Thyroid gland (tissue), 4 donors: ENCODE measurements at regions not wholly inside any gene's neighbourhood (a gene's known extent, or its start where the extent isn't known, plus 50 kb on each side); places are given as distances from the start of the nearest gene placed in this dataset.

Experiments
- DNase-seq, 2 donors: peaks; one replicate each; pipeline ENCODE4 v3.0.0-alpha.2; 2019
- H3K27ac ChIP-seq, 3 donors: fragments of 200-600 bp; sonication (generic); 1 replicate in 2 of 3; 2 replicates in 1 of 3; pipeline ENCODE4 v1.5.1; 2016 to 2019; ENCODE audit warnings: mild to moderate bottlenecking in 1 of 3, moderate library complexity in 1 of 3
- H3K27me3 ChIP-seq: fragments of 200-600 bp; sonication (generic); one replicate; pipeline ENCODE4 v1.5.1; 2019
- H3K36me3 ChIP-seq, 2 donors: fragments of 200-600 bp; sonication (generic); one replicate each; pipeline ENCODE4 v1.5.1; 2016 to 2019
- H3K4me1 ChIP-seq, 2 donors: fragments of 200-600 bp; sonication (generic); one replicate each; pipeline ENCODE4 v1.5.1; 2017 to 2019
- H3K4me3 ChIP-seq, 3 donors: fragments of 200-600 bp; sonication (generic); replicated peaks in 1 of 3; 1 replicate in 2 of 3; 2 replicates in 1 of 3; pipeline ENCODE4 v1.5.1; 2016; ENCODE audit warnings: mild to moderate bottlenecking in 1 of 3
- H3K9me3 ChIP-seq: fragments of 200-600 bp; sonication (generic); one replicate; pipeline ENCODE4 v1.5.1; 2017
- CTCF ChIP-seq, 6 experiments: fragments of 200-600 bp in 3 of 6; fragments of 450-650 bp in 3 of 6; sonication (generic) in 3 of 6; IDR thresholded peaks; one replicate each; pipeline ENCODE4 v1.5.1; 2016 to 2019; ENCODE audit warnings: antibody characterized with exemption in 6 of 6, mild to moderate bottlenecking in 2 of 6, inconsistent platforms in 1 of 6, moderate library complexity in 1 of 6
- POLR2A ChIP-seq, 2 donors: fragments of 450-650 bp; IDR thresholded peaks; one replicate each; pipeline ENCODE4 v1.6.1; 2017; ENCODE audit warnings: antibody characterized with exemption in 2 of 2, mild to moderate bottlenecking in 2 of 2, moderate library complexity in 1 of 2
- WGBS, 2 donors: methylation state at CpG; one replicate each; pipeline ENCODE4 v1.1.5; 2017; 5-methylcytosine and 5-hydroxymethylcytosine counted together
- intact Hi-C: fragments of 100-400 bp; cut with DNase I; formaldehyde crosslinking; loops from one replicate; pipeline ENCODE4 v1.15.1; 2023

- TF ChIP-seq POLR2A (IDR thresholded peaks at IDR 0.05), result no peak
- no peak for TF ChIP-seq CTCF (IDR thresholded peaks at IDR 0.05)
- intact Hi-C loops, result no loop called here
- no peaks in the 10 kb centered on the region for H3K27me3 ChIP-seq
- H3K36me3 ChIP-seq, result no peaks in the 10 kb centered on the region
- WGBS, 2 donors, result 91 to 97% methylated on average over 3 to 5 of the region's 5 CpGs
- no peak overlapping the region for H3K27ac ChIP-seq
- H3K9me3 ChIP-seq, result no peaks in the 10 kb centered on the region
- H3K4me3 ChIP-seq, result no peak overlapping the region
- no peak for DNase-seq
- H3K4me1 ChIP-seq, result no peaks in the 10 kb centered on the region
Measured at GRCh38 chr18:8513249-8513648, 96.0 kb upstream of the RAB12 start.

DNA sequence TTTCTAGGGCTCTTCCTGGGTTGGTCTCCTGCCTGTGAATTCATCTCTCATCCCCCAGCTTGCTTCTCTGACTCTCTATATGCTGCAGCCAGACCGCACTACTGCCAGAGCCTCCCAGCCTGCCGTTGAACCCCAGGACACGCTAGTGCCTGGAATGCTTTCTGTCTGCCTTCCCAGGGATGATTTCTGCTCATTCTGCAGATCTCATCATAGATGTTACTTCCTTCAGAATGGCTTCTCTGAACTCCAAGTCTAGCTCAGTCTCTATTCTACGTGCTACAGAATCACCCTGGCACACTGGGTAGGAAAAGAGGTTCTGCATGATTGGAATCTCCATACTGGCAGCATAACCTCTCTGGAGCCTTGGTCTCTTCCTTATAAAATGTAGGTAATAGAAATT, 94.8 kb upstream of the RAB12 start:
- intact Hi-C loops, result no loop called here
- TF ChIP-seq POLR2A (IDR thresholded peaks at IDR 0.05) (no peak), CTCF (IDR thresholded peaks at IDR 0.05) (no peak)
- Histone ChIP-seq H3K27me3 (no peaks in the 10 kb centered on the region), H3K36me3 (no peaks in the 10 kb centered on the region), H3K27ac (no peak overlapping the region), H3K9me3 (no peaks in the 10 kb centered on the region), H3K4me3 (no peak overlapping the region), H3K4me1 (no peaks in the 10 kb centered on the region)
- 83 to 92% methylated on average over 4 of the region's 4 CpGs for WGBS, 2 donors
- no peak for DNase-seq

- intact Hi-C loops, result no loop called here
- H3K27ac ChIP-seq, result no peak overlapping the region
- H3K9me3 ChIP-seq, result no peaks in the 10 kb centered on the region
- H3K36me3 ChIP-seq, result no peaks in the 10 kb centered on the region
- no peak for DNase-seq
- no peak for TF ChIP-seq POLR2A (IDR thresholded peaks at IDR 0.05)
- no peak for TF ChIP-seq CTCF (IDR thresholded peaks at IDR 0.05)
- WGBS, 2 donors, result 77 to 82% methylated on average over 9 of the region's 9 CpGs
- no peaks in the 10 kb centered on the region for H3K4me1 ChIP-seq
- no peak overlapping the region for H3K4me3 ChIP-seq
- H3K27me3 ChIP-seq, result no peaks in the 10 kb centered on the region
Measured at GRCh38 chr18:8515142-8515865, 93.9 kb upstream of the RAB12 start.

DNA sequence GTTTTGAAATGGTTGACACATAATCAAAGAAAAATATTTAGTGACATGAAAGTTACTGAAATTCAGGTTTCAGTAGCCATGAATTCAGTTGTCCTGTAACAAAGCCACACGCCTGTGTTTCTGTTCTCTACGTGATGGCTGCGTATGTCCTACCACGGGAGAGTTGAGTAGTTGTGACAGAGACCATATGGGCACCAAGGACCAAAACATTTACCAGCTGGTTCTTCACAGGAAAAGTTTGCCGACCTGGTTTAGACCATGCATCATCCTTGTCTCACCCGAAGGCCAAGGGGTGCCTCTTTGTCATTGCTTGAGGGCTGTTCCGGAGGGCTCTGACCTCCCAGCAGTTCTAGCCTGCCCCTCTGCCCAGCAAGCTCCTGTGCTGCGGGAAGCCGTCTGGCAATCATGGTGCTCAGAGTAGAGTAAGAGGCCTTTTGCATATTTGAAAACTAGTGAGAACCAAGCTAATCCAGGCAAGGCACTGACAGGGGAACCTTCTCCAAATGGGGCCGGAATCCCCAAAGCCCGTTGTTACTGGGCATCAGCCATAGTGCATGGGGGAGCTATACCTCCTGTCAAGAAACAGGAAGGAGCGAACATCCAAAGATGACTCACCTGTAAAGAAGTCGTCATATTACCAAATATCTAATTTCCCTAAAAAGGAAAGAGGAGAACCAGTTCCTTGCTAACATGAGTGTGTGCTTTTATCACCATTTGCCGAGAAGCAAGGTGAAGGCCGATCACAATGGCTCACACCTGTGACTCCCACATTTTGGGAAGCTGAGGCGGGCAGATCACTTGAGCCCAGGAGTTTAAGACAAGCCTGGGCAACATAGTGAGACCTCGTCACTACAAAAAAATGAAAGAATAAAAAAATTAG, 92.6 kb upstream of the RAB12 start:
- Histone ChIP-seq H3K27me3 (no peaks in the 10 kb centered on the region), H3K4me1 (no peaks in the 10 kb centered on the region), H3K4me3 (no peak overlapping the region), H3K9me3 (no peaks in the 10 kb centered on the region), H3K36me3 (no peaks in the 10 kb centered on the region), H3K27ac (no peak overlapping the region)
- TF ChIP-seq CTCF (IDR thresholded peaks at IDR 0.05), result no peak
- TF ChIP-seq POLR2A (IDR thresholded peaks at IDR 0.05), result no peak
- intact Hi-C loops, result no loop called here
- WGBS, 2 donors, result 86 to 91% methylated on average over 17 of the region's 17 CpGs
- no peak for DNase-seq

GRCh38 chr18:8517276-8517675, 92.0 kb upstream of the RAB12 start:
- no peaks in the 10 kb centered on the region for H3K9me3 ChIP-seq
- no peaks in the 10 kb centered on the region for H3K4me1 ChIP-seq
- H3K36me3 ChIP-seq, result no peaks in the 10 kb centered on the region
- intact Hi-C loops, result no loop called here
- 84 to 94% methylated on average over 3 of the region's 3 CpGs for WGBS, 2 donors
- DNase-seq, result no peak
- no peaks in the 10 kb centered on the region for H3K27me3 ChIP-seq
- H3K4me3 ChIP-seq, result no peak overlapping the region
- no peak overlapping the region for H3K27ac ChIP-seq
- TF ChIP-seq POLR2A (IDR thresholded peaks at IDR 0.05) (no peak), CTCF (IDR thresholded peaks at IDR 0.05) (no peak)
